ENCODE measurements at regions not wholly inside any gene's neighbourhood (a gene's known extent, or its start where the extent isn't known, plus 50 kb on each side); places are given as distances from the start of the nearest gene placed in this dataset.

DNA sequence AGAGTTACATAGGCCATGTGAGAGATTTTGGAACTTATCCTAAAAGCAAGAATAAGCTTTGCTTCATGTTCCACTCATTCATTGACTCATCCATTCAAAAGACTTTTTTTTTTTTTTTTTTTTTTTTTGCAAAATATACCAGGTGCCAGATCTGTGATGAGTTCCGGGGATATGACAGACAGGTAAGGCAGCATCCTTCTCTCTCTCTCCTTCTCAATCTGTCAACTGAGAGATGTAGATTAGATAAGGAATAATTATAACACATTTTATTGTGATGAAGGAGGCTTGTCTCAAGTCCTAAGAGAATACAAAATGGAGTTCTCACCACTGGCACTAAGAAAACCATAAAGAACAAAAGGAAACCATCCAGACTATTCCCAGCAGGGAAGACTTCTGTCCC, 190.2 kb upstream of the CPEB2 start:
- TF ChIP-seq CTCF (IDR thresholded peaks at IDR 0.05 in 4 of 5, conservative IDR thresholded peaks at IDR 0.05 in 1 of 5) (no peak), POLR2A (IDR thresholded peaks at IDR 0.05) (no peak)

Measured in gastrocnemius medialis (tissue), 4 donors.